ENCODE measurements at regions not wholly inside any gene's neighbourhood (a gene's known extent, or its start where the extent isn't known, plus 50 kb on each side); places are given as distances from the start of the nearest gene placed in this dataset.

DNA sequence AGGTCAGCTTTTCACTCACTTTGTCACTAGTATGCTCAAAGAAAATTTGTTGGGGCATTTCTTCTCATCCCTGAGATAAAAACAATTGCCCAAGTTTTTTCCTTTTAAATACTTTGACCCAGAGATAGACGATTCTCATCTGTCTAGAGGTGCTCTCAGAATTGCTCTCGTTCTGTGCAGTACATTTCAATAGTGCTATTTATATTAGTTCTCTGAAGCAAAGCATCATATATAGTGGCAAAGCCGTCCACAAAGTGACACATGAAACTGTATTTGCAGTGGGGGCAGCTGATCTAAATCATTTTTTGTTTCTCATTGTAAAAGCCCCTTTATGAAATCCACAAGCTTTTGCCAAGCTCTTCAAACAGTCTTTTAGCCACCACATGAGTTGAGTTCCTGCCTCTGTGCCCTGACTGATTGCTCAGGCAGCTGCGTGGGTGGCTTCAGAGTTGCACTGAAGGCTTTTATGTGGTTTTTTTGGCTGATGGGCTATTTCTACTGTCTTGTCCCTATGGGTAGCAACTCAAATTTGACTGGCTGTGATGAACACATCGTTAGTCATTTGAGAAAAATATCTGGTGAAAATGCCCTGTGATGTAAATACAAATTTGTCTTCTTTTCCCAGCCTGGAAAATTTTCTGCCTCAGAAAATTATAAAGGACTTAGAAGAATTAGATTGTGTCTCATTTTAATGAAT lies 119.1 kb upstream of the OTUD4 start:
- DNase-seq (ENCODE audit: insufficient read length, low spot score) (no peak), FAIRE-seq (peak; percentile 21)

DNA sequence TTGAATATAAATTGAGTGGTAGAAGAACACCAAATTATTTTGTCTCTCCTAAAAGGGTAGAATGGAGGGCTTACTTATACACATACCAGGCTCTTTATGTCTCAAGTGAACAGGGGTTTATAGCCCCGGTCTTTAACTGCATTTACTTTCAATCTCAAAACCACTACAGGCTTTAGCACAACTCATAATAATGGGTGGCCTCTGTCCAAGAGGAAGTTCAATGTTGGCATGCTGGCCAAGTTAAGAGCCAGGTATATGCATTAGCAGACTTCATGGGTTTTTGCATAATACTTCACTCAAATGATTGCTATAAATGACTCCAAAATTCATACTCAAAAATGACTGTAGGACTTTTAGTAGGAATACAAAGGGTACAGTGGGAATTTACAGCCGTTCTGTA lies 118.5 kb upstream of the OTUD4 start:
- DNase-seq (ENCODE audit: insufficient read length, low spot score) = no peak
- no peak for FAIRE-seq

- no peak for FAIRE-seq
- no peak for DNase-seq (ENCODE audit: insufficient read length, low spot score)
These were observed 117.2 kb upstream of the OTUD4 start for GRCh38 chr4:145297556-145297955.

DNA sequence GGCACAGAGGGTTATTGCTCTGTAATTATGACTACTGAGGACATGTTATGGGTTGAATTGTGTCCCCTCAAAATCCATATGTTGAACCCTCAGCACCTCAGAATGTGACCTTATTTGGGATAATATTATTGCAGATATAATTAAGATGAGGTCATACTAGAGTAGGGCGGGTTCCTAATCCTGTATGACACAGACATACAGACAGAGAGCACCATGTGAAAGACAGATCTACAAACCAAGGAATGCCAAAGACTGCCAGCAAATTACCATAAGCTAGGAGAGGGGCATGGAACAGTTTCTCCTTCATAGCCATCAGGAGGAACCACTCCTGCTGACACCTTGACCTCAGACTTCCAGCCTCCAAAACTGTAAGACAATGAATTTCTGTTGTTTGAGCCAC lies 115.2 kb upstream of the OTUD4 start:
- FAIRE-seq = no peak
- DNase-seq (ENCODE audit: insufficient read length, low spot score) = no peak

DNA sequence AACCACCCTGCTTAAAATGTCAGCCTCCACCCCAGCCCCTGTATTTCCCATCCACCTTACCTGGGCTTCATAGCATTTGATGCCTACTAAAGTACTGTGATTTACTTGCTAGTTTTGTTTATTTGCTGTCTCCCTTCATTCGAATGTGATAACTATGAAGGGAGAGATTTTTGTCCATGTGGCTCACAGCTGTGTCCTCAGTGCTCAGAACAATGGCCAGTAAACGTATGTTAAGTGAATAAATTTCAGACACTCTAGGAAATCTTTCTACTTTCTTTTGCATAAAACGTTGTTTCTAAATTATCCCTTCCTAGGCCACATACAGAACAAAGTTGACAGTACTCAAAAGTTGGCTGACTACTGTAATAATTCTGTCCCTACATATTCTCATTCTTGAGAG lies 114.7 kb upstream of the OTUD4 start:
- DNase-seq (ENCODE audit: insufficient read length, low spot score) (no peak), FAIRE-seq (no peak)

DNA sequence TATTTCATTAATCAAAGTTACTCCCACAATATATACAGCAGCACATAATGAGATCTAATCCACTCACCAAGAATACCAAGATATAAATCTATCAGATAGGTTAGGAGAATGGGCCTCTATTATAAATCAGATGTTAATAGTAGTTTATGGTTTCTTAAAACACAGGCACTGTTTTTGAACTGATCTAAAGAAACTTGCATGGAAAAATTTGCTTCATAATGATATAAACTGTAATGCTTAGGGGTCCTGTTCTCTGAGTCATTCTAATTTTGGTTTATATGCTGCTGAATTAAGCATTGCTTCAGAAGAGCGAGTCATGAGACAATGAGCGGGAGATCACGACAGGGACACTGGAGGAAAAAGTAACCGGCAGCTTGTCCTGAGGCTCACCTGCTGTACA lies 113.3 kb upstream of the OTUD4 start:
- no peak for DNase-seq (ENCODE audit: insufficient read length, low spot score)
- FAIRE-seq = no peak

DNA sequence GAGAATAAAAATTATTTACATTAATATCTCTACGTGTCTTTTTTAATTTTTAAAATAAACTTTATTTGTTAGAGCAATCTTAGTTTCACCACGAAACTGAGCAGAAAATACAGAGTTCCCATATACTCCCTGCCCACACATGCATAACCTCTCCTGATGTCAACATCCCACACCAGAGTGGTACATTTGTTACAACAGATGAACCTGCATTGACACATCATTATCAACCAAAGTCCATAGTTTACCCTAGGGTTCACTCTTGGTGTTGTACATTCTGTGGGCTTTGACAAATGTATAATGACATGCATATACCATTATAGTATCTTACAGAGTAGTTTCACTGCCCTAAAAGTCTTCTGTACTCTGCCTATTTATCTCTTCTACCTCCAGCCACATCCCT lies 110.6 kb upstream of the OTUD4 start:
- FAIRE-seq (no peak), DNase-seq (ENCODE audit: insufficient read length, low spot score) (no peak)

DNA sequence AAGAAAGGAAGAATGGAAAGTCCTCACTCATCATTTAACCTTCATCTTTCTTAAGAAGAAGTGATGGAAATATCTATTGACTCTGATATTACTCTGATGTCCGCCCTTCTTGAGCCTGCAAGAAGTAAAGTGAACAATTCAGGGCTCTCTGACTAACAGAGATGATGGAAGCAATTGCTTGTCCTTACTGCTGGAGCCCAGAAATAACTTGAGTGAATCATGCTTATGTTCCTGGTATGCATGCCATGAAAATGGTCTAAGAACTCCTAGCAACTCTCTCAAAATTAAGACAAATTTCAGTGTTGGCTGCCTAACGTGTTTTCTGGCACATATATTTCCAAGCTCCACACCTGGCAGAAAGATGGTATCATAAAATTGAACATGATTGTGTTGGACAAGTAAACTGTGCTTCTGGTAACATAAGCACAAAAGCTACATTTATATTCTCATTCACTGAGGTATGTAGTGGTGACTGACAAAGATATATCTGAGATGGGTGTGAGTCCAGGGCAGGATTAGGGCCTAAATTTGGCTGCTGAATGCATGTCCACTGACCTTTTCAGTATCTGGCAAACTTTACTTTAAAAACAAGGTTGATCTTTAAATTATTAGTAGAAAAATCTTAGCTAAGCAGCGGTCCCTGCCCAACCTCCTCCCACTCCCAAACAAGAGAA lies 109.2 kb upstream of the OTUD4 start:
- FAIRE-seq (no peak), DNase-seq (ENCODE audit: insufficient read length, low spot score) (no peak)

DNA sequence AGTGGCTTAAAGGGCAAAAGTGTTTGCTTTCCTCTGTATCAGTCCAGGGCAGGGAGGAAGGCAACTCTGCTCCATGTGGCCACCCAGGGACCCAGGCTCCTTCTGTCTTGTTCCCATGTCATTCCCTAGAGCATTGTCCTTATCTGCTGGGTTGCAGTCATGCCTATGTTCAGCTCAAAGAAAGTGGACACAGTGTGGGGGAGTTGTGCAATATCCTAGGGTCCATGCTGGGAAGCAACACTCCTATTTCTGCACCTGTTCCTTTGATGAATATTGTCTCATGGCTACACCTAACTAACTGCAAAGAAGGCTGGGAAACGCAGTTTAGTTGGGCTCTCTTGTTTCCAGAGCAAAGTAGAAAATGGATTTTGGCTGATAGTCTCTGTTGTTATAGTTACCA lies 107.0 kb upstream of the OTUD4 start:
- DNase-seq (ENCODE audit: insufficient read length, low spot score) = no peak
- no peak for FAIRE-seq

DNA sequence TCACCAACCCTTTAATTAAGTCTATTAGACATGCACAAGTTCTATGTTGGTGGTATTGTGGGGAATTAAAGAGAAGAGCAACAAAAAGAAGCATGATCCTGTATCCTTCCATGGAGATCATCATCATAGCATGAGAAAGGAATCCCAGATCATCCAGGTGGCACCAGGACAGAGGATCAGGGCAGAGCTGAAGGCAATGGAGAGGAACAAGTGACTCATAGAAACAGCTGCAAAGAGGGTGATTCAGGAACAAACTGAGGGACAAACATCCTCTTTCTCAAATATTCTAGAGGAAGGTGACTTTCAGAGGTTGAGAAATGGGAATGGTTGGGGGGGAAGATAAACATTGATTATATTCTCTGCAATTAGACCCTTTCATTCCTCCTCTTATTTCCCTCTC lies 105.5 kb upstream of the OTUD4 start:
- DNase-seq (ENCODE audit: insufficient read length, low spot score) (no peak), FAIRE-seq (no peak)

GRCh38 chr4:145283909-145284308 lies 103.5 kb upstream of the OTUD4 start:
- no peak for DNase-seq (ENCODE audit: insufficient read length, low spot score)

GRCh38 chr4:145281951-145282350 lies 101.6 kb upstream of the OTUD4 start:
- DNase-seq (ENCODE audit: insufficient read length, low spot score) = no peak
- no peak for FAIRE-seq

More at GRCh38 chr4:145283909-145284308, 103.5 kb upstream of the OTUD4 start:
- no peak for FAIRE-seq

DNA sequence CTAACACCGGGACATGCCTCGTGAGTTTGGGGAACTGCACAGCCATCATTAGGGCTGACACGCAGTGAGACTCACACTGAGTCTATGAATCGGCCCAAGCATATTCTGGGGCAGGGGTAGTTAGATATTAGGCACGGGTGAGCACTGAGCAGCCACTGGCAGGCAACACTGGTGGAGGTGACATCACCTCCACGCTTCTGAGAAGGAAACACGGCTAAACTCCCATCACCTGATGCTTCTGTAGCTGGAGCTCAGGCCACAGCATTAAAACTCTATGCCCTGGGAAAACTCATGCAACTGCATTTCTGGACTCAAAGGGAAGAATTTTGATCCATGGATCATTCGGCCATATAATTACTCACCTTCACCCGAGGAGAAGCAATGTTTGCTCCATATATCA lies 100.8 kb upstream of the OTUD4 start:
- FAIRE-seq = no peak
- no peak for DNase-seq (ENCODE audit: insufficient read length, low spot score)

DNA sequence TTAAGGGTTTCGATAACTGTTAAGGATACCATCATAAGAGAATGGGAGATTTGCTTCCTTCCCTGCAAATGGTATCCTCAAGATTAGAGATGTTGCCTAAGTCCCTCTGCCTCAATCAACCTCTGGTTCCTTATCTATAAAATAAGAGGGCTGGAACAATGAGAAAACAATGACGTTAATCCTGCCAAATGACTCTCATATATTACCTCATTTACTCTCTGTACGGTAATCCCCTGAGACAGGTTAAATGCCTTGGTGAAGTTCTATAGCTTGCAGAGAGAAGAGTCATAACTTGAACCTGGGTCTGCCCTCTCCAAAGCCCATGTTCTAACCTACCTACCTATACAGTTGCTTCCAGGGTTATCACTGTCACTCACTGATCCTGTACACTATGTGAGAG lies 100.2 kb upstream of the OTUD4 start:
- no peak for FAIRE-seq
- no peak for DNase-seq (ENCODE audit: insufficient read length, low spot score)

- no peak for FAIRE-seq
- no peak for DNase-seq (ENCODE audit: insufficient read length, low spot score)
These were observed 99.0 kb upstream of the OTUD4 start for GRCh38 chr4:145279122-145279960.

DNA sequence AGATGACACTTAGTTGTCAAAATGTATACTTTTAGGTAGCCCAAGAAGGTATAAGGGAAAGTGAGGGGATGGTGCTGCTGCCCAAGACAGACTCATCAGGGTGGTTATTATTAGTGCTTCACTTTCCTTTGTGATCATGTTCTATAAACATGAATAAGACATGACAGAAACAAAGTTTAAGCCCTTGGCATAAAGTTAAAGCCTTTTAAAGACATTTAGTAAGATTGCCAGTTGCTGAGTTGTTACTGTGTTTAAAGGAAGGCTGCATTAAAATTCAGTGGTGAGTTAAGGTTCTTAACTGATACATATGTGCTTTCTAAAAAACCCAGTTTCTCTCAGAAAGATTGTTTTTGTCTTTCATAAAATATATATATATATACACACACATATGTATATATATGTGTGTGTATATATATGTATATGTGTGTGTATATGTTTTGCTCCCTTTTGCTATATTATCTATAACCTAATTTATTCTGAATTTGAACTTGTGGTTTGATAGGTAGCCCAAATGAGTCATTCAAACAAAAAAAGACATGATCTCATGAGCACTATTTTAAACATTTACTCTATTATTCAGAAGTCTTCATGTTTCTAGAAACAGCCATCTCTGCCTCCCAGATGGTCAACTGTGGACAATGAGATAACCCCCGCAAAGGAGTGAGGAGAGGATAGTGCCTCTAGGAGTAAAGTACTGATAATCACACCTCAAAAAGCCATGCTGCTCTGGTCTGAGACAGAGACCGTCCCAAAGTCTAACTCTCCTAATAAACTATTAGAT lies 98.1 kb upstream of the OTUD4 start:
- FAIRE-seq (no peak), DNase-seq (ENCODE audit: insufficient read length, low spot score) (no peak)

DNA sequence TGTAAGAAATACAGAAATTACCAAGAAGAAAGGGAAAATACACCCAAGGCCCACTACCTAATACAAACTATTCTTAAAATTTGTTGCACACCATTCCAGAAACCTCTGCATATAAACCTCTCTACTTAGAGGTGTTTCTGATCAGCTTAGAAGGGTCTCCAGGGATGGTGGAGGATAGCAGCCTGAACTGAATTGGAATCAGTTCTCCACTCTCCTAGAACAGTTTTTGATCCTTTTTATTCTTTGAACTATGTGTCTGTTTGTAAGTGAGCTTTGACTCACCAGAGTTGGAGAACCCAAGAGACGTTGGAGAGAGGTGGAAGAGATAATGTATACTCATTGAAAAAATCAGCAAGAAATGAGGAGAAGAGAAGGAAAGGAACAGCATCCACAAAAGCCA lies 96.6 kb upstream of the OTUD4 start:
- no peak for FAIRE-seq
- no peak for DNase-seq (ENCODE audit: insufficient read length, low spot score)

DNA sequence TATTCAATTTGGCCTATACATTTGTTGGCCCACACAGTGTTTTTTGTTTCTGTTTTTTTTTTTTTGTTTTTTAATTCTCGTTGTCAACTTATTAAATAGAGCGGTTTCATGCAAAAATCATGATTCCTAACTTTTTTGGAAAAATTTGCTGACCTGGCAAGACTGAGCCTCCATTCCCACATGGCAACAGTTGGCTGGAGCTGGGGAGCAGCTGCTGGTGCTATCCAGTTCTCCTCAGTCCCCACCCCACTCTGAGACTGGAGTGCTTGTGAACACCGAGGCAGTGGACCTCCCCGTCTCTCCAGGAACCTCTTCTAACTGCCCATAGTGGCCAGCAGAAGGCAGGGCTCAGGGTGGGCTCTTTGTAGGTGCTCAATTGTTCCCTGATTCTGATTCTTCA lies 95.7 kb upstream of the OTUD4 start:
- DNase-seq (ENCODE audit: insufficient read length, low spot score) (no peak), FAIRE-seq (no peak)

DNA sequence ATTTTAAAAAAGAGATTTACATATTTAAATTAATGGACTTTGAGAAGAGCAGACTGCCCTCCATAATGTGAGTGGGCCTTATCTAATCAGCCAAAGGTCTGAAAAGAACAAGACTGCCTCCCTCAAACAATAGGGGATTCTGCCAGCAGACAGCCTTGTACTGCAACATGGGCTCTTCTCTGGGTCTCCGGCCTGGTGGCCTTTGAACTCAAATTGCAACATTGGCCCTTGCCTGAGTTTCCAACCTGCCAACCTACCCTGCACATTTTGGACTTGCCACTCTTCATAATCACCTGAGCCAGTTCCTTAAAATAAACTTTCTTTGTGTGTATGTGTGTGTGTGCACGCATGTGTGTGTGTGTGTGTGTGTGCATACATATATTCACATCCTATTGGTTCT lies 90.8 kb upstream of the OTUD4 start:
- FAIRE-seq (no peak), DNase-seq (ENCODE audit: insufficient read length, low spot score) (no peak)

GRCh38 chr4:145266881-145267280 lies 86.5 kb upstream of the OTUD4 start:
- DNase-seq (ENCODE audit: insufficient read length, low spot score) (no peak), FAIRE-seq (no peak)

DNA sequence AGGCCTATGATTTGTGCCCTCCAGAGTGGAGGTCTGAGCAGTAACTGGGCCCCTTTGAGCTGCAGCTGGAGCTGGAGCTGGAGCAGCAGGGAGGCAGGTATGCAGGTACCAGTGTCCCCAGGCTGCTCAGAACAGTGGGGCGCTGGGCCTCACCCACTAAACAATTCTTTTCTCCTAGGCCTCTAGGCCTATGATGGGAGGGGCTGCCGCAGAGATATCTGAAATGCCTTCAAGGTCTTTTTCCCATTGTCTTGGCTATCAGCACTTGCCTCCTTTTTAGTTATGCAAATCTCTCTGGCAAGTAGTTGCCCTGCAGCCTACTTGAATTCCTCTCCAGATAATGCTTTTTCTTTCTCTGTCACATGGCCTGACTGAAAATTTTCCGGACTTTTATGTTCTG lies 79.7 kb upstream of the OTUD4 start:
- FAIRE-seq = no peak
- no peak for DNase-seq (ENCODE audit: insufficient read length, low spot score)
